BE2C (cell line): ENCODE measurements at regions not wholly inside any gene's neighbourhood (a gene's known extent, or its start where the extent isn't known, plus 50 kb on each side); places are given as distances from the start of the nearest gene placed in this dataset.

Source experiments
- DNase-seq: peaks from one replicate; pipeline ENCODE4 v3.0.0-alpha.2; 2020
- H3K27me3 ChIP-seq: fragments of 250-450 bp; sonication (Bioruptor Pico); 2 replicates; pipeline ENCODE4 v1.5.1; 2020; ENCODE audit warnings: mild to moderate bottlenecking
- H3K36me3 ChIP-seq: fragments of 250-450 bp; sonication (Bioruptor Pico); 2 replicates; pipeline ENCODE4 v1.5.1; 2020; ENCODE audit warnings: mild to moderate bottlenecking
- H3K4me1 ChIP-seq: fragments of 250-450 bp; sonication (Bioruptor Pico); 2 replicates; pipeline ENCODE4 v1.5.1; 2020
- H3K4me3 ChIP-seq: 2 replicates; pipeline ENCODE4 v1.5.1; 2011; ENCODE audit warnings: low read depth, low read length
- H3K9me3 ChIP-seq: fragments of 250-450 bp; sonication (Bioruptor Pico); 2 replicates; pipeline ENCODE4 v1.5.1; 2020
- CTCF ChIP-seq: IDR thresholded peaks from 2 replicates; pipeline ENCODE4 v1.5.1; 2012; ENCODE audit warnings: mild to moderate bottlenecking, low read depth, low read length

GRCh38 chr9:11559001-11559776 lies 946.4 kb upstream of the PTPRD start:
- no peak overlapping the region for H3K4me3 ChIP-seq
- no peak for TF ChIP-seq CTCF
- no peaks in the 10 kb centered on the region for H3K27me3 ChIP-seq
- H3K36me3 ChIP-seq = no peaks in the 10 kb centered on the region
- no peaks in the 10 kb centered on the region for H3K4me1 ChIP-seq
- no peak for DNase-seq
- H3K9me3 ChIP-seq = no peaks in the 10 kb centered on the region

GRCh38 chr9:11577522-11577921 lies 964.7 kb upstream of the PTPRD start:
- no peak overlapping the region for H3K4me3 ChIP-seq
- no peaks in the 10 kb centered on the region for H3K27me3 ChIP-seq
- H3K36me3 ChIP-seq = no peaks in the 10 kb centered on the region
- no peaks in the 10 kb centered on the region for H3K4me1 ChIP-seq
- DNase-seq = no peak
- H3K9me3 ChIP-seq = no peaks in the 10 kb centered on the region
- no peak for TF ChIP-seq CTCF

- no peak overlapping the region for H3K4me3 ChIP-seq
- no peaks in the 10 kb centered on the region for H3K27me3 ChIP-seq
- no peaks in the 10 kb centered on the region for H3K36me3 ChIP-seq
- no peak for TF ChIP-seq CTCF
- DNase-seq = no peak
- no peaks in the 10 kb centered on the region for H3K9me3 ChIP-seq
- H3K4me1 ChIP-seq = no peaks in the 10 kb centered on the region
These were observed 983.0 kb upstream of the PTPRD start for GRCh38 chr9:11595756-11596155.

- Histone ChIP-seq H3K27me3 (no peaks in the 10 kb centered on the region), H3K4me1 (no peaks in the 10 kb centered on the region), H3K36me3 (no peaks in the 10 kb centered on the region), H3K9me3 (peaks cover 3% of the 10 kb centered on the region; the same call in 1 of the 2 replicates), H3K4me3 (no peak overlapping the region)
- no peak for TF ChIP-seq CTCF
- DNase-seq = peak; percentile 2
These were observed 1005.5 kb upstream of the PTPRD start for GRCh38 chr9:11618241-11618805.

- Histone ChIP-seq H3K36me3 (no peaks in the 10 kb centered on the region), H3K27me3 (no peaks in the 10 kb centered on the region), H3K9me3 (no peaks in the 10 kb centered on the region), H3K4me3 (no peak overlapping the region), H3K4me1 (no peaks in the 10 kb centered on the region)
- DNase-seq = no peak
- no peak for TF ChIP-seq CTCF
These were observed 1019.9 kb upstream of the PTPRD start for GRCh38 chr9:11632691-11633090.

- no peaks in the 10 kb centered on the region for H3K9me3 ChIP-seq
- no peak for TF ChIP-seq CTCF
- H3K36me3 ChIP-seq = no peaks in the 10 kb centered on the region
- no peak for DNase-seq
- H3K4me1 ChIP-seq = no peaks in the 10 kb centered on the region
- no peak overlapping the region for H3K4me3 ChIP-seq
- no peaks in the 10 kb centered on the region for H3K27me3 ChIP-seq
These were observed 1034.0 kb upstream of the PTPRD start for GRCh38 chr9:11646831-11647230.
